A673 (cell line): ENCODE measurements at regions not wholly inside any gene's neighbourhood (a gene's known extent, or its start where the extent isn't known, plus 50 kb on each side); places are given as distances from the start of the nearest gene placed in this dataset.

Source experiments
- BruUV-seq: library from RNA; stranded (reverse); fragments of 400-500 nt; replicated peaks from 2 replicates; lab custom pipeline; 2021; lab: Mats Ljungman, UMichigan
- CTCF ChIA-PET: fragments of 300-600 bp; sonication (Branson Sonifier 250); formaldehyde crosslinking; loops from one replicate; lab custom pipeline; 2022; ENCODE audit warnings: antibody characterized with exemption; lab: Charles Lee
- POLR2A ChIA-PET: fragments of 300-600 bp; sonication (Branson Sonifier 250); formaldehyde crosslinking; loops from one replicate; lab custom pipeline; 2022; ENCODE audit warnings: antibody characterized with exemption; ENCODE audit not compliant: low non-redundant PET; lab: Charles Lee
- DNase-seq: peaks from one replicate; pipeline ENCODE4 v3.0.0-alpha.2; 2015; ENCODE audit warnings: low spot score
- H3K27ac ChIP-seq: fragments of 200-600 bp; sonication (generic); 2 replicates; pipeline ENCODE4 v1.5.1; 2016; ENCODE audit warnings: mixed run types, low read depth, mild to moderate bottlenecking, mixed read lengths, antibody characterized with exemption, low read length; ENCODE audit not compliant: poor library complexity, severe bottlenecking
- H3K27me3 ChIP-seq: fragments of 200-600 bp; sonication (generic); replicated peaks from 2 replicates; pipeline ENCODE4 v1.6.1; 2017; ENCODE audit warnings: mixed run types, low read depth, mild to moderate bottlenecking, mixed read lengths, antibody characterized with exemption, low read length; ENCODE audit not compliant: insufficient read depth, poor library complexity
- H3K36me3 ChIP-seq: fragments of 200-600 bp; sonication (generic); 2 replicates; pipeline ENCODE4 v1.6.1; 2016; ENCODE audit warnings: mixed run types, mild to moderate bottlenecking, mixed read lengths, antibody characterized with exemption, low read length; ENCODE audit not compliant: insufficient read depth, poor library complexity, severe bottlenecking
- H3K4me1 ChIP-seq: fragments of 200-600 bp; sonication (generic); 2 replicates; pipeline ENCODE4 v1.6.1; 2017; ENCODE audit warnings: mixed run types, mild to moderate bottlenecking, mixed read lengths, antibody characterized with exemption, low read length; ENCODE audit not compliant: insufficient read depth, poor library complexity, severe bottlenecking
- H3K4me3 ChIP-seq: fragments of 200-600 bp; sonication (generic); 2 replicates; pipeline ENCODE4 v1.5.1; 2016; ENCODE audit warnings: low read depth, mixed run types, mild to moderate bottlenecking, mixed read lengths, low read length; ENCODE audit not compliant: poor library complexity, severe bottlenecking
- H3K9me3 ChIP-seq: fragments of 200-600 bp; sonication (generic); 2 replicates; pipeline ENCODE4 v1.6.1; 2016; ENCODE audit warnings: mixed run types, low read depth, mild to moderate bottlenecking, mixed read lengths, antibody characterized with exemption, low read length; ENCODE audit not compliant: poor library complexity, severe bottlenecking
- EZH2 ChIP-seq: fragments of 200-600 bp; sonication (generic); IDR thresholded peaks from 2 replicates; pipeline ENCODE4 v1.6.1; 2017; ENCODE audit warnings: borderline replicate concordance, low read depth, mild to moderate bottlenecking, mixed read lengths, antibody characterized with exemption, low read length; ENCODE audit not compliant: poor library complexity, severe bottlenecking
- intact Hi-C: fragments of 100-400 bp; cut with micrococcal nuclease; formaldehyde crosslinking; loops from one replicate; pipeline ENCODE4 v1.10.0; 2022; ENCODE audit not compliant: unreplicated experiment
- TF ChIP-seq, protein P1 (sequence below): fragments of 300-800, 200-600 bp; sonication (generic); conservative IDR thresholded peaks from 2 replicates; pipeline ENCODE4 v1.5.1; 2017; ENCODE audit warnings: low read depth, mild to moderate bottlenecking, antibody characterized with exemption, low read length, moderate library complexity, mixed read lengths

DNA sequence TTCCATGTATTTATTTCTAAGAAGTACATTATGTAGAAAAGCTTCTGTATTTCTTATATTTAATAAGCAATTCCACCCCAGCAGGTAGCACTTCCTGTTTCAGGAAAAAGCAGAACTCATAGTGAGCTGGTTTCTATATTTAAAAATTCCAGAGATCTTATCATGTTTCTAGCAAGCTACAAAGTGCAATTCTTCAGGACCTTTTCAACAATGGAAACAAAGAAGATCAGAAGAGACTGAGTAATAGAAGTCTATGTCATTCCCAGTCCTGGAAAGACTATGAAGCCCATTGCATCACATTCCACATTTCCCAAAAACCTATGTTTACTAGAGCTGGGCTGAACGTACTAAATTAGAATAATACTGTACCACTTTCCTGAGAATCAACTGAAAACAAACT, 302.6 kb upstream of the NRSN1 start:
- no peak overlapping the region for H3K27ac ChIP-seq
- intact Hi-C loops: no loop called here
- no TSS peak for BruUV-seq
- ChIA-PET POLR2A (no interaction called here), CTCF (no interaction called here)
- no peak overlapping the region for H3K4me3 ChIP-seq
- peak; percentile 84 for DNase-seq
- TF ChIP-seq, protein P1, sequence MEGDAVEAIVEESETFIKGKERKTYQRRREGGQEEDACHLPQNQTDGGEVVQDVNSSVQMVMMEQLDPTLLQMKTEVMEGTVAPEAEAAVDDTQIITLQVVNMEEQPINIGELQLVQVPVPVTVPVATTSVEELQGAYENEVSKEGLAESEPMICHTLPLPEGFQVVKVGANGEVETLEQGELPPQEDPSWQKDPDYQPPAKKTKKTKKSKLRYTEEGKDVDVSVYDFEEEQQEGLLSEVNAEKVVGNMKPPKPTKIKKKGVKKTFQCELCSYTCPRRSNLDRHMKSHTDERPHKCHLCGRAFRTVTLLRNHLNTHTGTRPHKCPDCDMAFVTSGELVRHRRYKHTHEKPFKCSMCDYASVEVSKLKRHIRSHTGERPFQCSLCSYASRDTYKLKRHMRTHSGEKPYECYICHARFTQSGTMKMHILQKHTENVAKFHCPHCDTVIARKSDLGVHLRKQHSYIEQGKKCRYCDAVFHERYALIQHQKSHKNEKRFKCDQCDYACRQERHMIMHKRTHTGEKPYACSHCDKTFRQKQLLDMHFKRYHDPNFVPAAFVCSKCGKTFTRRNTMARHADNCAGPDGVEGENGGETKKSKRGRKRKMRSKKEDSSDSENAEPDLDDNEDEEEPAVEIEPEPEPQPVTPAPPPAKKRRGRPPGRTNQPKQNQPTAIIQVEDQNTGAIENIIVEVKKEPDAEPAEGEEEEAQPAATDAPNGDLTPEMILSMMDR: no peak
- TF ChIP-seq EZH2: no peak
- peaks cover 22% of the 10 kb centered on the region for H3K4me1 ChIP-seq
- no peaks in the 10 kb centered on the region for H3K27me3 ChIP-seq
- no peaks in the 10 kb centered on the region for H3K9me3 ChIP-seq
- H3K36me3 ChIP-seq: no peaks in the 10 kb centered on the region

DNA sequence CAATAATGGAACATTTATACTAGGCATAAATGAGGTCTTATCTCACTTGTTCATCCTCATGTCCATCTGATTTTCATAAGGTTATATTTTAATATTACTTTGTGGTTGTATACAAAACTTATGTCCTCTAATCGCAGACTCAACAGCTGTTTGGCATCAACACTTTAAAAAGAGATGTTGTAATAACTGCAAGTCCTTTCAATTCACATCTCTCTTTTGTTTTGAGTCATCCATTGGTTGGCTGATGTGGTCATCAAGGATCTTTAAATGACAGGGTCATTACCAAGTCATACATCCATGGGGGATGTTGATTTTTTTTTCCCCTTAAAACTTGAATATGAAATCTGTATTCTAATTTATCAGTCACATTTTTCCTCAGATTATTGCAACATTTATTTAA, 299.4 kb upstream of the NRSN1 start:
- TF ChIP-seq, protein P1: no peak
- TF ChIP-seq EZH2: no peak
- no peak overlapping the region for H3K27ac ChIP-seq
- ChIA-PET POLR2A (no interaction called here), CTCF (no interaction called here)
- no peaks in the 10 kb centered on the region for H3K9me3 ChIP-seq
- peak; percentile 27 for DNase-seq
- H3K36me3 ChIP-seq: no peaks in the 10 kb centered on the region
- H3K4me1 ChIP-seq: peaks cover 22% of the 10 kb centered on the region
- no TSS peak for BruUV-seq
- intact Hi-C loops: no loop called here
- peaks cover 4% of the 10 kb centered on the region for H3K27me3 ChIP-seq
- no peak overlapping the region for H3K4me3 ChIP-seq

DNA sequence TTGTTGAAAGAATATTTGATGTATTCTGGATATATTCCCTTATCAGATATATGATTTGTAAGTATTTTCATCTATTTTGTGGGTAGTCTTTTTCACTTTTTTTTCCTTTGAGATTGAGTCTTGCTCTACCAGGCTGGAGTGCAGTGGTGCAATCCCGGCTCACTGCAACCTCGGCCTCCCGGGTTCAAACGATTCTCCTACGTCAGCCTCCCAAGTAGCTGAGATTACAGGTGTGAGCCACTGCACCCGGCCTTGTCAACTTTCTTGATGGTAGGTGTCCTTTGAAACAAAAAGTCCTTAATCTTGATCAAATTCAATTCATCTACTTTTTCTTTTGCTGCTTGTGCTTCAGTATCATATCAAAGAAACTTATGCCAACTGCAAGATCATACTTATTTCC, 297.2 kb upstream of the NRSN1 start:
- TF ChIP-seq, protein P1: no peak
- no peak for TF ChIP-seq EZH2
- no TSS peak for BruUV-seq
- H3K9me3 ChIP-seq: no peaks in the 10 kb centered on the region
- H3K36me3 ChIP-seq: no peaks in the 10 kb centered on the region
- POLR2A ChIA-PET: no interaction called here
- H3K27me3 ChIP-seq: peaks cover 6% of the 10 kb centered on the region
- CTCF ChIA-PET: no interaction called here
- H3K4me3 ChIP-seq: no peak overlapping the region
- no peak for DNase-seq
- H3K4me1 ChIP-seq: peaks cover 10% of the 10 kb centered on the region
- no peak overlapping the region for H3K27ac ChIP-seq
- intact Hi-C loops: no loop called here
